ENCODE measurements at regions not wholly inside any gene's neighbourhood (a gene's known extent, or its start where the extent isn't known, plus 50 kb on each side); places are given as distances from the start of the nearest gene placed in this dataset.

DNA sequence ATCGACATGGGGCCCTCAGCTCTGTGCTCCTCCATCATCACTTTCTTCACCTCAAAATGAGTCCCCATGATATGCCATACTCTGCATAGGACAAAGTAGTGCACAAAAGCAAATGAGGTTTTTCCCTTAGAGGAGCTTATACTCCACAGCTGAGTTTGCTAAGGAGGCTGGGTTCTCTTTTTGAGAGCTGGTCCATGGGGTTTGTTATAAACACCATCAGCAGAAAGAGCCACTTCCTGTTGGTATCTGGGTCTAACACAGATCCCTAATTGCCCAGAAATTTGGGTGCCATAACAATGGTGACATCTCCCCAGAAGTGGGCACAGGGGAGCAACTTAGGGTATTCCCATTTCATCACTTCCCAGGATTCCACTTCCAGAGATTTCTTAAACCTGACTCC is 395.7 kb downstream of the FOXO1 start:
- Histone ChIP-seq H3K4me3 (no peak overlapping the region), H3K4me1 (no peaks in the 10 kb centered on the region), H3K36me3 (no peaks in the 10 kb centered on the region), H3K27me3 (no peaks in the 10 kb centered on the region), H3K9me3 (no peaks in the 10 kb centered on the region), H3K27ac (no peak overlapping the region)
- no peak for DNase-seq
- TF ChIP-seq CTCF (IDR thresholded peaks at IDR 0.05) (no peak), POLR2A (IDR thresholded peaks at IDR 0.05) (no peak)
- WGBS (ENCODE audit: insufficient coverage, low coverage, low lambda C conversion rate, missing lambda C conversion rate): 100% methylated on average over 1 of the region's 1 CpG
- intact Hi-C loops (cut with DNase I): no loop called here
- no peak for ATAC-seq

DNA sequence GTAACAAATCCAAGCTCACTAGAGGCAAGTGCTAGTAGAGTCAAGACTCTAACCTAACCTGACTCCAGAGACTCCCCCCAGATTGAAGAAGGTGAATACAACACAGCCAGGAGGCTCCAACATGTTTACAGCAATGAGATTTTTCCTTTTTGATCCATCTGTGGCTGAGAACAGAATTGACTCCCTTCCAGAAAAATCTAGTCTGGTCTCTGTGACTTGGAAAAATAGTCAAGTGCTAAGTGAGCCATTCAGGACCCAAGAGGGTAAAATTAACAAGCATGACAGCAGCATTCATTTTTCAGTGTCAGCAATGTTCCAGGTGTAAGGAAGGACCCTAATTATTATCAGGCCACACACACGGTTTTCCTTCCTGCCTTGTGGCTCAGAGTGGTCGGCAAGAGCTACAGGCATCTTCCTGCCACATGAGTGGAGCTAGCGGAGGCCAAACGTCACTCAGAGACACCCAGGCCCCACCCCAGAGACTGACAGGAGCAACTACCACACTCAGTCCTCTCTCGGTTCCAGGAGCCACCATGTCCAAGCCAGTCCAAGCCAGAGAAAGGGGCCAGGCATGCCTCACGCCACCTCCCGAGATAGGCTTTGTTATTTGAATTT is 395.1 kb downstream of the FOXO1 start:
- Histone ChIP-seq H3K4me1 (no peaks in the 10 kb centered on the region), H3K4me3 (no peak overlapping the region), H3K27me3 (no peaks in the 10 kb centered on the region), H3K9me3 (no peaks in the 10 kb centered on the region), H3K27ac (no peak overlapping the region), H3K36me3 (no peaks in the 10 kb centered on the region)
- TF ChIP-seq CTCF (IDR thresholded peaks at IDR 0.05) (no peak), POLR2A (IDR thresholded peaks at IDR 0.05) (no peak)
- no peak for DNase-seq
- 79% methylated on average over 5 of the region's 7 CpGs for WGBS (ENCODE audit: insufficient coverage, low coverage, low lambda C conversion rate, missing lambda C conversion rate)
- intact Hi-C loops (cut with DNase I): no loop called here
- ATAC-seq: peak; percentile 61 to 76 (median 72)

DNA sequence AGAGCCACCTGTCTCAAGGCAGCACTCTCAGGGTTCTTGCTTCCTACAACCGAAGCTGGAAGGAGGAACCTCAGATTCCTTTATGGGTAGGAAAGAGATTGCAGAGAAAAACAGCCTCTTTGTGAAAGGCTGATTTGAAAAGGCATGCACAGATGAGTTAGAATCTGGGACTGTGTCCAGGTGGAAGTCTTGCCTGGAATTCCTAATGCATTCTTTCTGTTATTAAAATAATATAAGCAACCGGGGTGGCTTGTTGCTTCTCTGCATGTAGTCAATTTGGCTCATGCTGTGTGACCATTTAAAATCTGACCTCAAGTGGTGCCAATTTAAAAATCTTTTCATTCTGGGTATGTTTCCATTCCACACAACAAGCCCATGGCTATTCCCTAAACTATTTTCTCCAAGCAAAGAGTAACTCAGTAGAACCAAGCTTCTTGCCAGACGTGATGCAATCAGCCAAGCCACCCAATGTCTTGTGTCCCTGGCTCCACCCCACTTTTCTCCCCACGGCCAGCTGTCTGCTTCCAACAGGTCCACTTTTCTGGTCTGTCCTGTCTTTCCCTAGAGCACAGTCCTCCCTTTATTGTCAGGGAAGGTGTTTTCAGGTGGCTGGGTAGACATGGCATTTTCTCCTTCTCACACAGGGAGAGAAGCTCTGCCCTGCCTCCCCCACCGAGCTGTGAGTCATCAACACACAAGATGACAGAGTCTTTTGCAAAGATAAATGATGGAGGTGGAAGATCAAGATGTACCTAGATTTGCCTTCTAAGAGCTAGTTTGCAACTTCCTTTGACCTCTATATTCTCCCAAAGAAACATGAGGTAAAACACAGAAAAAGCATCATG is 394.3 kb downstream of the FOXO1 start:
- DNase-seq (no peak), ATAC-seq (no peak)
- no peak overlapping the region for H3K4me3 ChIP-seq
- no peaks in the 10 kb centered on the region for H3K4me1 ChIP-seq
- WGBS (ENCODE audit: insufficient coverage, low coverage, low lambda C conversion rate, missing lambda C conversion rate): 39% methylated on average over 4 of the region's 5 CpGs
- intact Hi-C loops (cut with DNase I): no loop called here
- TF ChIP-seq POLR2A (IDR thresholded peaks at IDR 0.05) (no peak), CTCF (IDR thresholded peaks at IDR 0.05) (no peak)
- H3K36me3 ChIP-seq: no peaks in the 10 kb centered on the region
- H3K27ac ChIP-seq: no peak overlapping the region
- no peaks in the 10 kb centered on the region for H3K9me3 ChIP-seq
- no peaks in the 10 kb centered on the region for H3K27me3 ChIP-seq

DNA sequence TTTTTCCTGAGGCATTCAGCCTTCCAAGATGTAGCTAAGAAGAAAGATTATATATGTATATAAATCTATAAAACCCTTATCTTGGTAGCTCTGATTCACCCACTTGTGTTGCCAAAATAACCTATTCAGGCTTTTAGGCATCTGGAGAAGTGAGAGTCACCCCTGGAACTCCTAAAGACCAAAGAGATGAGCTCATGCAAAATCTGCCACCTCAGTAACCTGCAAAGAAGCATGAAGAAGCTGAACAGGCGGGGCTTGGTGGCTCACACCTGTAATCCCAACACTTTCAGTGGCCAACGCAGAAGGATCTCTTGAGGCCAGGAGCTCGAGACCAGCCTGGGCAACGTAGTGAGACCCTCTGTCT is 393.7 kb downstream of the FOXO1 start:
- whole genome bisulfite sequencing (ENCODE audit: insufficient coverage, low coverage, low lambda C conversion rate, missing lambda C conversion rate): 92% methylated on average over 4 of the region's 4 CpGs
- Histone ChIP-seq H3K27me3 (no peaks in the 10 kb centered on the region), H3K9me3 (no peaks in the 10 kb centered on the region), H3K4me1 (no peaks in the 10 kb centered on the region), H3K4me3 (no peak overlapping the region), H3K27ac (no peak overlapping the region), H3K36me3 (no peaks in the 10 kb centered on the region)
- no peak for TF ChIP-seq POLR2A (IDR thresholded peaks at IDR 0.05)
- ATAC-seq (no peak), DNase-seq (no peak)
- intact Hi-C loops (cut with DNase I): no loop called here

DNA sequence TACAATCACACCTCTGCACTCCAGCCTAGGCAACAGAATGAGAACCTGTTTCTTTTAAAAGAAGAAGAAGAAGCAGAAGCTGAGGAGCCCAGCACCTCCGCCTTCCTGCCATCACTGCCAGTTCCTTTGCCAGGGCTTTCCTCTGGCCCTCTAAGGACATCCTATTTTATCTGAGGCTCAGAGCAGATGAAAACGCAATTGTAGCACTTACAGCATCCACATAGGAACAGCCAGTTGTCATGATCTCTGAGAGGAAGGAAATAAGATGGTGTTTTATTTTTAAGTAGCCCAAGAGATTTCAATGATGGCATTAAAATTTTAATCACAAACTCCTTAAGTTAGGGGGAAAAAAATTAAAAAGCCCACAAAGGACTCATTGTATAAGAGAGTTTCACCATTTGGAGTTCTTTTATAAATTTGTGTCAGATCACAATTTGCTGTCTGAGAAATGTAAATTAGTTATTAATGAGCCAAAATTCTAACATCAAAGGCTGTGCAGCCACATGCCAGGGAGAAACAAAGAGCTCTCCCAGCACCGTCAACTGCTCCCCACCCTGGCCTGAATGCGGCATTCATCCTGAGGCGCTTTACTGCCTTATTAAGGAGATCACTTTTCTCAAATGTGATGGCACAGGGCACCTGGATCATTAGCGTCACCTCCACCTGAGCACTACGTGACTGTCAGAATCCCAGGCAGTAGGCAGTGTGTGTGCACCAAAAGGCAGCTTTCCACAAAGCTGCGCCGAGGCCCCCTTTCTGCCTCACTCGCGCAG is 393.0 kb downstream of the FOXO1 start:
- Histone ChIP-seq H3K27me3 (no peaks in the 10 kb centered on the region), H3K27ac (no peak overlapping the region), H3K4me3 (no peak overlapping the region), H3K36me3 (no peaks in the 10 kb centered on the region), H3K4me1 (no peaks in the 10 kb centered on the region), H3K9me3 (no peaks in the 10 kb centered on the region)
- 87% methylated on average over 9 of the region's 11 CpGs for WGBS (ENCODE audit: insufficient coverage, low coverage, low lambda C conversion rate, missing lambda C conversion rate)
- no peak for DNase-seq
- no peak for ATAC-seq
- intact Hi-C loops (cut with DNase I): no loop called here
- no peak for TF ChIP-seq CTCF (IDR thresholded peaks at IDR 0.05)

All from right lobe of liver (tissue), 6 donors.